H9 (cell line): ENCODE measurements at regions not wholly inside any gene's neighbourhood (a gene's known extent, or its start where the extent isn't known, plus 50 kb on each side); places are given as distances from the start of the nearest gene placed in this dataset.

Experiments used
- DNase-seq: peaks from one replicate; pipeline ENCODE4 v3.0.0-alpha.2; 2017
- H2AFZ ChIP-seq: one replicate; pipeline ENCODE4 v1.6.1; 2013; ENCODE audit warnings: mild to moderate bottlenecking, low read length, control low read depth, moderate library complexity
- H2AK5ac ChIP-seq: 2 replicates; pipeline ENCODE4 v1.6.1; 2013; ENCODE audit warnings: low read length, control low read depth, mixed read lengths; ENCODE audit not compliant: insufficient read length
- H2BK120ac ChIP-seq: one replicate; pipeline ENCODE4 v1.6.1; 2013; ENCODE audit warnings: low read depth, mild to moderate bottlenecking, low read length, control low read depth, inconsistent platforms; ENCODE audit not compliant: poor library complexity, severe bottlenecking
- H2BK12ac ChIP-seq: 2 replicates; pipeline ENCODE4 v1.6.1; 2013; ENCODE audit warnings: low read length, control low read depth, mixed read lengths, low read depth; ENCODE audit not compliant: insufficient read length
- H2BK15ac ChIP-seq: 2 replicates; pipeline ENCODE4 v1.6.1; 2013; ENCODE audit warnings: low read depth, low read length, control low read depth
- H2BK20ac ChIP-seq: one replicate; pipeline ENCODE4 v1.6.1; 2013; ENCODE audit warnings: low read depth, mild to moderate bottlenecking, low read length, control low read depth, inconsistent platforms; ENCODE audit not compliant: poor library complexity, severe bottlenecking
- H2BK5ac ChIP-seq: 2 replicates; pipeline ENCODE4 v1.6.1; 2013; ENCODE audit warnings: low read length, control low read depth, mixed read lengths; ENCODE audit not compliant: insufficient read length
- H3K14ac ChIP-seq: 2 replicates; pipeline ENCODE4 v1.6.1; 2013; ENCODE audit warnings: low read length, control low read depth; ENCODE audit not compliant: insufficient read depth
- H3K18ac ChIP-seq: 2 replicates; pipeline ENCODE4 v1.6.1; 2013; ENCODE audit warnings: low read depth, mild to moderate bottlenecking, mixed read lengths, low read length, control low read depth; ENCODE audit not compliant: insufficient read length
- H3K23ac ChIP-seq: 2 replicates; pipeline ENCODE4 v1.6.1; 2013; ENCODE audit warnings: low read length, control low read depth, mixed read lengths, low read depth; ENCODE audit not compliant: insufficient read length
- H3K23me2 ChIP-seq: 2 replicates; pipeline ENCODE4 v1.6.1; 2013; ENCODE audit warnings: low read depth, mild to moderate bottlenecking, mixed read lengths, low read length, control low read depth; ENCODE audit not compliant: insufficient read length, poor library complexity, severe bottlenecking
- H3K27ac ChIP-seq: 2 replicates; pipeline ENCODE4 v1.5.1; 2013; ENCODE audit warnings: low read length, control low read depth, mixed read lengths, low read depth; ENCODE audit not compliant: insufficient read length
- H3K27me3 ChIP-seq: 2 replicates; pipeline ENCODE4 v1.6.1; 2013; ENCODE audit warnings: low read length, control low read depth, inconsistent platforms; ENCODE audit not compliant: insufficient read depth
- H3K4ac ChIP-seq: 2 replicates; pipeline ENCODE4 v1.6.1; 2013; ENCODE audit warnings: low read depth, mild to moderate bottlenecking, control low read depth, inconsistent platforms, low read length, moderate library complexity
- H3K4me1 ChIP-seq: 2 replicates; pipeline ENCODE4 v1.6.1; 2013; ENCODE audit warnings: low read length, control low read depth, inconsistent platforms; ENCODE audit not compliant: insufficient read depth
- H3K4me2 ChIP-seq: 2 replicates; pipeline ENCODE4 v1.6.1; 2013; ENCODE audit warnings: low read length, control low read depth, mixed read lengths; ENCODE audit not compliant: insufficient read length, insufficient read depth
- H3K56ac ChIP-seq: 2 replicates; pipeline ENCODE4 v1.6.1; 2013; ENCODE audit warnings: low read depth, mild to moderate bottlenecking, mixed read lengths, low read length, control low read depth; ENCODE audit not compliant: insufficient read length
- H3K79me1 ChIP-seq: 2 replicates; pipeline ENCODE4 v1.6.1; 2013; ENCODE audit warnings: low read depth, mild to moderate bottlenecking, moderate library complexity, low read length, control low read depth, inconsistent platforms; ENCODE audit not compliant: insufficient read depth, poor library complexity, severe bottlenecking
- H3K79me2 ChIP-seq: 2 replicates; pipeline ENCODE4 v1.6.1; 2013; ENCODE audit warnings: low read length, control low read depth, inconsistent platforms; ENCODE audit not compliant: insufficient read depth
- H3K9ac ChIP-seq: 2 replicates; pipeline ENCODE4 v1.6.1; 2013; ENCODE audit warnings: low read length, control low read depth, mixed read lengths; ENCODE audit not compliant: insufficient read length; ENCODE audit errors: extremely low read depth
- H3K9me3 ChIP-seq: one replicate; pipeline ENCODE4 v1.6.1; 2013; ENCODE audit warnings: low read depth, low read length, inconsistent platforms; ENCODE audit not compliant: control insufficient read depth
- H3T11ph ChIP-seq: one replicate; pipeline ENCODE4 v1.6.1; 2013; ENCODE audit warnings: mild to moderate bottlenecking, low read length, control low read depth, inconsistent platforms
- H4K20me1 ChIP-seq: one replicate; pipeline ENCODE4 v1.6.1; 2013; ENCODE audit not compliant: control insufficient read depth, insufficient read length, insufficient read depth
- H4K5ac ChIP-seq: 2 replicates; pipeline ENCODE4 v1.6.1; 2013; ENCODE audit warnings: low read depth, mild to moderate bottlenecking, mixed read lengths, low read length, control low read depth; ENCODE audit not compliant: insufficient read length
- H4K8ac ChIP-seq: replicated peaks from 2 replicates; pipeline ENCODE4 v1.6.1; 2013; ENCODE audit warnings: low read length, control low read depth, mixed read lengths, low read depth; ENCODE audit not compliant: insufficient read length
- H4K91ac ChIP-seq: 2 replicates; pipeline ENCODE4 v1.6.1; 2013; ENCODE audit warnings: low read depth, mild to moderate bottlenecking, moderate library complexity, mixed read lengths, low read length, control low read depth; ENCODE audit not compliant: insufficient read length
- H3K27ac Mint-ChIP-seq, 3 experiments: 2 replicates in 2 of 3; 3 replicates in 1 of 3; pipeline ENCODE4 v1.8.0; 2020 to 2021; ENCODE audit warnings: mixed read lengths in 3 of 3, mild to moderate bottlenecking in 1 of 3, moderate library complexity in 1 of 3
- H3K27me3 Mint-ChIP-seq: 2 replicates; pipeline ENCODE4 v1.8.0; 2021; ENCODE audit warnings: low read depth, mild to moderate bottlenecking, moderate library complexity, mixed read lengths
- H3K36me3 Mint-ChIP-seq, 3 experiments: 2 replicates in 2 of 3; 3 replicates in 1 of 3; pipeline ENCODE4 v1.8.0; 2020 to 2021; ENCODE audit warnings: low read depth in 3 of 3, mixed read lengths in 3 of 3; ENCODE audit not compliant: insufficient read depth in 1 of 3
- H3K4me1 Mint-ChIP-seq, 2 experiments: 2 replicates each; pipeline ENCODE4 v1.8.0; 2020; ENCODE audit warnings: mixed read lengths in 2 of 2
- H3K4me3 Mint-ChIP-seq, 2 experiments: 2 replicates in 1 of 2; 3 replicates in 1 of 2; pipeline ENCODE4 v1.8.0; 2020 to 2021; ENCODE audit warnings: mild to moderate bottlenecking in 2 of 2, mixed read lengths in 2 of 2, moderate library complexity in 1 of 2
- H3K9me3 Mint-ChIP-seq, 2 experiments: 2 replicates in 1 of 2; 3 replicates in 1 of 2; pipeline ENCODE4 v1.8.0; 2020; ENCODE audit warnings: mild to moderate bottlenecking in 2 of 2, mixed read lengths in 2 of 2, moderate library complexity in 1 of 2
- CTCF ChIP-seq: fragments of 200-600 bp; sonication (generic); conservative IDR thresholded peaks from 3 replicates; pipeline ENCODE4 v1.8.0; 2021; ENCODE audit warnings: antibody characterized with exemption, mild to moderate bottlenecking
- WGBS: extraction: QIAGEN DNeasy Blood & Tissue Kit; methylation state at CpG from one replicate; pipeline ENCODE4 v1.1.7; 2013; ENCODE audit warnings: missing lambda C conversion rate, low lambda C conversion rate, mixed read lengths; ENCODE audit not compliant: insufficient read length; ENCODE audit errors: extremely low coverage; 5-methylcytosine and 5-hydroxymethylcytosine counted together

GRCh38 chr3:125694761-125695294 lies 99.5 kb upstream of the OSBPL11 start:
- H3K27ac ChIP-seq = no peak overlapping the region
- no peaks in the 10 kb centered on the region for H3K27me3 ChIP-seq
- WGBS = no CpG with 5 or more reads among the region's 14 CpGs
- no peaks in the 10 kb centered on the region for H3K79me2 ChIP-seq
- Mint-ChIP-seq H3K9me3 (no peaks in the 10 kb centered on the region), H3K4me1 (no peaks in the 10 kb centered on the region), H3K4me3 (no peak overlapping the region), H3K36me3 (no peaks in the 10 kb centered on the region), H3K27me3 (peaks cover 4% of the 10 kb centered on the region; the same call in 1 of the 2 replicates), H3K27ac (no peak overlapping the region)
- H4K5ac ChIP-seq = no peak overlapping the region
- H3K18ac ChIP-seq = no peak overlapping the region
- H3K4me2 ChIP-seq = no peak overlapping the region
- no peak for DNase-seq
- H2BK20ac ChIP-seq = no peak overlapping the region
- no peak overlapping the region for H4K91ac ChIP-seq
- H2AFZ ChIP-seq = no peak overlapping the region
- H3K23ac ChIP-seq = no peak overlapping the region
- H3K23me2 ChIP-seq = no peaks in the 10 kb centered on the region
- no peak overlapping the region for H3K9ac ChIP-seq
- no peak overlapping the region for H2BK15ac ChIP-seq
- no peaks in the 10 kb centered on the region for H3K9me3 ChIP-seq
- H4K8ac ChIP-seq = no peak overlapping the region
- H4K20me1 ChIP-seq = no peaks in the 10 kb centered on the region
- H2BK120ac ChIP-seq = no peak overlapping the region
- H2AK5ac ChIP-seq = no peak overlapping the region
- no peak overlapping the region for H2BK5ac ChIP-seq
- H3K56ac ChIP-seq = no peak overlapping the region
- H3K14ac ChIP-seq = no peak overlapping the region
- H3T11ph ChIP-seq = no peak overlapping the region
- no peaks in the 10 kb centered on the region for H3K79me1 ChIP-seq
- no peak overlapping the region for H3K4ac ChIP-seq
- TF ChIP-seq CTCF = no peak
- no peaks in the 10 kb centered on the region for H3K4me1 ChIP-seq
- no peak overlapping the region for H2BK12ac ChIP-seq
